Testis (tissue), 2 donors: ENCODE measurements at regions not wholly inside any gene's neighbourhood (a gene's known extent, or its start where the extent isn't known, plus 50 kb on each side); places are given as distances from the start of the nearest gene placed in this dataset.
"Not testable (repeated sequence)": the region's sequence is repeated elsewhere in the genome, so short reads cannot be mapped to it uniquely, and the experiment has no call there.

Experiments
- DNase-seq: peaks from one replicate; pipeline ENCODE4 v3.0.0-alpha.2; 2019
- H3K27ac ChIP-seq, 2 donors: fragments of 200-600 bp; sonication (generic); one replicate each; pipeline ENCODE4 v1.5.1; 2019
- H3K27me3 ChIP-seq: fragments of 200-600 bp; sonication (generic); one replicate; pipeline ENCODE4 v1.5.1; 2019
- H3K36me3 ChIP-seq: fragments of 200-600 bp; sonication (generic); one replicate; pipeline ENCODE4 v1.5.1; 2017; ENCODE audit warnings: low read depth; ENCODE audit errors: missing control alignments
- H3K4me1 ChIP-seq: fragments of 200-600 bp; sonication (generic); one replicate; pipeline ENCODE4 v1.5.1; 2019
- H3K4me3 ChIP-seq, 2 donors: fragments of 200-600 bp; sonication (generic); one replicate each; pipeline ENCODE4 v1.5.1; 2017 to 2019
- H3K9me3 ChIP-seq: fragments of 200-600 bp; sonication (generic); one replicate; pipeline ENCODE4 v1.5.1; 2017
- POLR2A ChIP-seq: fragments of 450-650 bp; IDR thresholded peaks from one replicate; pipeline ENCODE4 v1.6.1; 2017; ENCODE audit warnings: antibody characterized with exemption, mild to moderate bottlenecking, moderate library complexity
- WGBS, 2 donors: methylation state at CpG; one replicate each; pipeline ENCODE4 v1.1.5; 2018; 5-methylcytosine and 5-hydroxymethylcytosine counted together
- intact Hi-C: fragments of 100-400 bp; cut with DNase I; formaldehyde crosslinking; loops from one replicate; pipeline ENCODE4 v1.15.1; 2023; ENCODE audit warnings: low total_unique reads
- TF ChIP-seq, protein P1 (sequence below), 3 experiments: fragments of 450-650 bp in 2 of 3; fragments of 200-600 bp in 1 of 3; sonication (generic) in 1 of 3; IDR thresholded peaks; one replicate each; pipeline ENCODE4 v1.5.1; 2016 to 2019; ENCODE audit warnings: antibody characterized with exemption in 3 of 3, mild to moderate bottlenecking in 2 of 3, moderate library complexity in 1 of 3

DNA sequence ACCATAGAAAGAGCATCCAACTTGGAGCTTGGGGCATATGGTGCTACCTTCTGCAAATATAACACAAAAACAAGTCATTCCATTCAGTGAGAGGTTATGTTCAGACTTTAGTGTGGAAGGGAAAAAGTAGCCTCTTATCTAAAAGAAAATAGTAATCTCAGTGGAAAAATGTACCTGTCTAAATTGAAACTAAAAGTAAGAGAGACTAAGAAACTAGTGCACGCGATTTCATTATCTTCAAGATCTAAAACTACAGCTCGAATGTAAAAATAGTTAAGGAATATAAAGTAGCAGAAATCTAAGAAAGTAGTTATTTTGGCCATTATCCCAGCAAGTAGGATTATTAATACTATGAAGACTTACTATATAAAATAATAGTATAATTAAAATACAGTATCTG is 233.0 kb upstream of the PPP1R3A start:
- no peak overlapping the region for H3K27ac ChIP-seq
- intact Hi-C loops: no loop called here
- no peaks in the 10 kb centered on the region for H3K4me1 ChIP-seq
- no peaks in the 10 kb centered on the region for H3K27me3 ChIP-seq
- 80 to 83% methylated on average over 3 of the region's 3 CpGs for WGBS, 2 donors
- H3K4me3 ChIP-seq: no peak overlapping the region
- no peaks in the 10 kb centered on the region for H3K36me3 ChIP-seq
- no peak for DNase-seq
- H3K9me3 ChIP-seq: no peaks in the 10 kb centered on the region
- no peak for TF ChIP-seq POLR2A
- TF ChIP-seq, protein P1, sequence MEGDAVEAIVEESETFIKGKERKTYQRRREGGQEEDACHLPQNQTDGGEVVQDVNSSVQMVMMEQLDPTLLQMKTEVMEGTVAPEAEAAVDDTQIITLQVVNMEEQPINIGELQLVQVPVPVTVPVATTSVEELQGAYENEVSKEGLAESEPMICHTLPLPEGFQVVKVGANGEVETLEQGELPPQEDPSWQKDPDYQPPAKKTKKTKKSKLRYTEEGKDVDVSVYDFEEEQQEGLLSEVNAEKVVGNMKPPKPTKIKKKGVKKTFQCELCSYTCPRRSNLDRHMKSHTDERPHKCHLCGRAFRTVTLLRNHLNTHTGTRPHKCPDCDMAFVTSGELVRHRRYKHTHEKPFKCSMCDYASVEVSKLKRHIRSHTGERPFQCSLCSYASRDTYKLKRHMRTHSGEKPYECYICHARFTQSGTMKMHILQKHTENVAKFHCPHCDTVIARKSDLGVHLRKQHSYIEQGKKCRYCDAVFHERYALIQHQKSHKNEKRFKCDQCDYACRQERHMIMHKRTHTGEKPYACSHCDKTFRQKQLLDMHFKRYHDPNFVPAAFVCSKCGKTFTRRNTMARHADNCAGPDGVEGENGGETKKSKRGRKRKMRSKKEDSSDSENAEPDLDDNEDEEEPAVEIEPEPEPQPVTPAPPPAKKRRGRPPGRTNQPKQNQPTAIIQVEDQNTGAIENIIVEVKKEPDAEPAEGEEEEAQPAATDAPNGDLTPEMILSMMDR (IDR thresholded peaks at IDR 0.05): no peak

DNA sequence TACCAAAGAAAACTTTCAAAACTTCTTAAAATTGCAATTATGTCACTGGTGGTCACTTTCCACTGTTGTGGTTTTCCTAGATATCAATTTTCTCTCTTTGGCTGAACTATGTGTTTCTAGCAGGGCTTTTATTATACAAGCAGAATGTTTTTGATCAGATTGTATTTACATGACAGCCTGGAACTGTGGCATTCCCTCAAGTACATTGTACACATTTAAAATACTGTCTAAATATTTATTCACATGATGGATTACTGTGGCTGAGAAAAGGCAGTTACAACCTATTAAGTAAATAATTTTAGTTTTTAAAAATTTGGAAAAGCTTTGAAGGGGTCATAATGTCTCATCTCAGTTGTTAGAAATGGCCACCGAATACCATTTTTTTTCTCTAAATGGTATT is 231.9 kb upstream of the PPP1R3A start:
- H3K4me3 ChIP-seq: no peak overlapping the region
- 91 to 95% methylated on average over 1 of the region's 1 CpG for WGBS, 2 donors
- H3K27ac ChIP-seq: no peak overlapping the region
- intact Hi-C loops: no loop called here
- no peaks in the 10 kb centered on the region for H3K36me3 ChIP-seq
- DNase-seq: no peak
- no peaks in the 10 kb centered on the region for H3K27me3 ChIP-seq
- H3K9me3 ChIP-seq: no peaks in the 10 kb centered on the region
- H3K4me1 ChIP-seq: no peaks in the 10 kb centered on the region
- TF ChIP-seq, protein P1 (IDR thresholded peaks at IDR 0.05): no peak
- no peak for TF ChIP-seq POLR2A

DNA sequence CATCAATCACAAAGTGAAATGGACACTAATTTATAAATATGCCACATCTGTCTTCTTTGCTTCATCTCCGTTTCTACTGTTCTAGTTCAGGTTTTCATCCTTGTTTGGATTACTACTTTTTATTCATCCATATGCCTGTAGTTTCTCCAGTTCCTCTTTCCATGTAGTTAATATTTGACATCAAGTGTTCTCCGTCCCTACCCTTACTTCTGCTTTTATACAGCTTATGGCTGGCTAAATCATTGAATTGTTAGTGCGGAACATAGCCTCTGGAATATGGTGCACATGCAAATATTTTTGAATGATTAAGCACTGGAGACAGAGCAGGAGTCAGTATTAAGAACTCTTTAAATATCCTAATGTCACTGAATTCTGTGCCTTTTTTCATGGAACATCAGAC is 230.0 kb upstream of the PPP1R3A start:
- WGBS, 2 donors: 73 to 84% methylated on average over 3 of the region's 3 CpGs
- TF ChIP-seq, protein P1 (IDR thresholded peaks at IDR 0.05): no peak
- TF ChIP-seq POLR2A: no peak
- no peaks in the 10 kb centered on the region for H3K27me3 ChIP-seq
- no peak overlapping the region for H3K27ac ChIP-seq
- H3K4me3 ChIP-seq: no peak overlapping the region
- no peaks in the 10 kb centered on the region for H3K36me3 ChIP-seq
- DNase-seq: no peak
- no peaks in the 10 kb centered on the region for H3K9me3 ChIP-seq
- intact Hi-C loops: no loop called here
- H3K4me1 ChIP-seq: no peaks in the 10 kb centered on the region

DNA sequence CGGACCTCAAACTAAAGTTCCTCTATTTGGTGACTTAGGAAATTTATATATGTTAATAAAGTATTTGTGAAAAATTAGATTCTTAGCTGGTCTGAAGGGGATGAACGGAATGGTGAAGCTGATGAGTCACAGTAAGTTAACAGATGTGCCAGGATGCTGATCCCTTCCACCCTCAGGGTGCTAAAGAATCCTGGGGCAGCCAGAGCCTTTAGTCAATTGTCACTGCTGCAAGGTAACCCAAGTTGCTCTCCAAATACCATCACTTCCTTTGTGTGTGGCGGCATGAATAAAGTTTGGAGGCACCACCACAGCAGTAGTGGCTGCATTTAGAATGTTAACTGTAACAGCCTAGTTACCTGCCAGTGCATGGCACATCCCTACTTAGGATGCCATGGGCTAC is 222.6 kb upstream of the PPP1R3A start:
- Histone ChIP-seq H3K9me3 (no peaks in the 10 kb centered on the region), H3K27me3 (no peaks in the 10 kb centered on the region), H3K4me1 (no peaks in the 10 kb centered on the region), H3K27ac (no peak overlapping the region), H3K36me3 (no peaks in the 10 kb centered on the region), H3K4me3 (no peak overlapping the region)
- intact Hi-C loops: no loop called here
- no peak for TF ChIP-seq POLR2A
- TF ChIP-seq, protein P1 (IDR thresholded peaks at IDR 0.05): no peak
- no peak for DNase-seq
- WGBS, 2 donors: 82 to 84% methylated on average over 3 of the region's 3 CpGs

DNA sequence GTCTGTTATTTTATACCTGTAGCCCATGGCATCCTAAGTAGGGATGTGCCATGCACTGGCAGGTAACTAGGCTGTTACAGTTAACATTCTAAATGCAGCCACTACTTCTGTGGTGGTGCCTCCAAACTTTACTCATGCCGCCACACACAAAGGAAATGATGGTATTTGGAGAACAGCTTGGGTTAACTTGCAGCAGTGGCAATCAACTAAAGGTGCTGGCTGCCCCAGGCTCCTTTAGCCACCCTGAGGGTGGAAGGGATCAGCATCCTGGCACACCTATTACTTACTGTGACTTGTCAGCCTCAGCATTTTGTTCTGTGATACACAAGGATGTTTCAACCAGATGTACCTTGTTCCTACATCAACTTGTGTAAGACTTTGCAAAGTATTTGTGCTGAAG is 221.8 kb upstream of the PPP1R3A start:
- no peaks in the 10 kb centered on the region for H3K36me3 ChIP-seq
- 86 to 95% methylated on average over 1 of the region's 1 CpG for WGBS, 2 donors
- no peak for DNase-seq
- H3K4me1 ChIP-seq: no peaks in the 10 kb centered on the region
- H3K9me3 ChIP-seq: no peaks in the 10 kb centered on the region
- H3K27me3 ChIP-seq: no peaks in the 10 kb centered on the region
- intact Hi-C loops: no loop called here
- H3K4me3 ChIP-seq: no peak overlapping the region
- H3K27ac ChIP-seq: no peak overlapping the region
- TF ChIP-seq, protein P1 (IDR thresholded peaks at IDR 0.05): no peak
- TF ChIP-seq POLR2A: no peak

DNA sequence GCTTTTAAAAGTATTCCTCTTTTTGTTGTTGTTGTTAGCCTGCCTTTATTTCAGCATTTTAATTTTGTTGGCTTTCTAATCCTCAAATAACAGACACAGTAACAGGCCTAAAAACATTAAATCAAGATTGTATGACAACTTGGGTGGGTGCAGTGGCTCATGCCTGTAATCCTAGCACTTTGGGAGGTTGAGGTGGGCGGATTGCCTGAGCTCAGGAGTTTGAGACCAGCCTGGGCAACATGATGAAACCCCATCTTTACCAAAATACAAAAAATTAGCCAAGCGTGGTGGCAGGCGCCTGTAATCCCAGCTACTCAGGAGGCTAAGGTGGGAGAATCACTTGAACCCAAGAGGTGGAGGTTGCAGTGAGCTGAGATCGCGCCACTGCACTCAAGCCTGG is 220.9 kb upstream of the PPP1R3A start:
- H3K4me1 ChIP-seq, intact Hi-C loops, H3K27me3 ChIP-seq, H3K27ac ChIP-seq, H3K36me3 ChIP-seq, DNase-seq, H3K4me3 ChIP-seq, H3K9me3 ChIP-seq: not testable (repeated sequence)
- WGBS, 2 donors: 92 to 99% methylated on average over 5 of the region's 5 CpGs
